PFSK-1 (cell line): ENCODE measurements at regions not wholly inside any gene's neighbourhood (a gene's known extent, or its start where the extent isn't known, plus 50 kb on each side); places are given as distances from the start of the nearest gene placed in this dataset.

Source experiments
- POLR2AphosphoS5 ChIP-seq: IDR thresholded peaks from 2 replicates; pipeline ENCODE4 v1.6.1; 2012; ENCODE audit warnings: low read depth, mild to moderate bottlenecking, control low read depth, low read length, moderate library complexity
- TF ChIP-seq, protein P1 (sequence below), 2 experiments: IDR thresholded peaks; 2 replicates each; pipeline versions ENCODE4 v1.6.1 to v1.8.0; 2011 to 2012; ENCODE audit warnings: low read depth in 2 of 2, low read length in 2 of 2, control low read depth in 1 of 2, inconsistent platforms in 1 of 2, mild to moderate bottlenecking in 1 of 2, moderate library complexity in 1 of 2; ENCODE audit not compliant: insufficient read depth in 1 of 2

DNA sequence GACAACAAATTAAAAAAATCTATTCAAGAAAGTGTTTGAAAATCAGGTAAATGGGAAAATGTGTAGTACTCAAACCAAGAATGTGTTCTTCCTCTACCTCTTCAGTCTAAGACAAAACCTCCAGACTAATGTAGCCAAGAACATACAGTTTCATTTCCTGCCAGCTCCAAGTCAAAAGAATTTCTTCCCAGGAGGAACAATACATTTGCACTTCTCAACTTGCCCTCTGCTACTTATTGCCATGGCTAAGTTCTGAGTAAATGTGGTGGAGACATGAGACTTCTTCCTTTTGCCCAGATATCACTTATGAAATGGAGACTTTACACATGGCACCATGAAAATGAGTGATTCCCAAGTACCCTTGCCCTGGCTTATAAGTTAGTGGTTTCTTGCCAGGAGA is 2112.2 kb upstream of the C9orf72 start:
- TF ChIP-seq POLR2AphosphoS5 = no peak
- TF ChIP-seq, protein P1, sequence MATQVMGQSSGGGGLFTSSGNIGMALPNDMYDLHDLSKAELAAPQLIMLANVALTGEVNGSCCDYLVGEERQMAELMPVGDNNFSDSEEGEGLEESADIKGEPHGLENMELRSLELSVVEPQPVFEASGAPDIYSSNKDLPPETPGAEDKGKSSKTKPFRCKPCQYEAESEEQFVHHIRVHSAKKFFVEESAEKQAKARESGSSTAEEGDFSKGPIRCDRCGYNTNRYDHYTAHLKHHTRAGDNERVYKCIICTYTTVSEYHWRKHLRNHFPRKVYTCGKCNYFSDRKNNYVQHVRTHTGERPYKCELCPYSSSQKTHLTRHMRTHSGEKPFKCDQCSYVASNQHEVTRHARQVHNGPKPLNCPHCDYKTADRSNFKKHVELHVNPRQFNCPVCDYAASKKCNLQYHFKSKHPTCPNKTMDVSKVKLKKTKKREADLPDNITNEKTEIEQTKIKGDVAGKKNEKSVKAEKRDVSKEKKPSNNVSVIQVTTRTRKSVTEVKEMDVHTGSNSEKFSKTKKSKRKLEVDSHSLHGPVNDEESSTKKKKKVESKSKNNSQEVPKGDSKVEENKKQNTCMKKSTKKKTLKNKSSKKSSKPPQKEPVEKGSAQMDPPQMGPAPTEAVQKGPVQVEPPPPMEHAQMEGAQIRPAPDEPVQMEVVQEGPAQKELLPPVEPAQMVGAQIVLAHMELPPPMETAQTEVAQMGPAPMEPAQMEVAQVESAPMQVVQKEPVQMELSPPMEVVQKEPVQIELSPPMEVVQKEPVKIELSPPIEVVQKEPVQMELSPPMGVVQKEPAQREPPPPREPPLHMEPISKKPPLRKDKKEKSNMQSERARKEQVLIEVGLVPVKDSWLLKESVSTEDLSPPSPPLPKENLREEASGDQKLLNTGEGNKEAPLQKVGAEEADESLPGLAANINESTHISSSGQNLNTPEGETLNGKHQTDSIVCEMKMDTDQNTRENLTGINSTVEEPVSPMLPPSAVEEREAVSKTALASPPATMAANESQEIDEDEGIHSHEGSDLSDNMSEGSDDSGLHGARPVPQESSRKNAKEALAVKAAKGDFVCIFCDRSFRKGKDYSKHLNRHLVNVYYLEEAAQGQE (IDR thresholded peaks at IDR 0.05; ENCODE audit: insufficient read depth in 1 of 2, low read depth in 2 of 2, low read length in 2 of 2) = no peak
